ENCODE measurements at regions not wholly inside any gene's neighbourhood (a gene's known extent, or its start where the extent isn't known, plus 50 kb on each side); places are given as distances from the start of the nearest gene placed in this dataset.

GRCh38 chr7:81507221-81507620 lies 262.6 kb downstream of the HGF start (continued):
- TF ChIP-seq, protein P1, sequence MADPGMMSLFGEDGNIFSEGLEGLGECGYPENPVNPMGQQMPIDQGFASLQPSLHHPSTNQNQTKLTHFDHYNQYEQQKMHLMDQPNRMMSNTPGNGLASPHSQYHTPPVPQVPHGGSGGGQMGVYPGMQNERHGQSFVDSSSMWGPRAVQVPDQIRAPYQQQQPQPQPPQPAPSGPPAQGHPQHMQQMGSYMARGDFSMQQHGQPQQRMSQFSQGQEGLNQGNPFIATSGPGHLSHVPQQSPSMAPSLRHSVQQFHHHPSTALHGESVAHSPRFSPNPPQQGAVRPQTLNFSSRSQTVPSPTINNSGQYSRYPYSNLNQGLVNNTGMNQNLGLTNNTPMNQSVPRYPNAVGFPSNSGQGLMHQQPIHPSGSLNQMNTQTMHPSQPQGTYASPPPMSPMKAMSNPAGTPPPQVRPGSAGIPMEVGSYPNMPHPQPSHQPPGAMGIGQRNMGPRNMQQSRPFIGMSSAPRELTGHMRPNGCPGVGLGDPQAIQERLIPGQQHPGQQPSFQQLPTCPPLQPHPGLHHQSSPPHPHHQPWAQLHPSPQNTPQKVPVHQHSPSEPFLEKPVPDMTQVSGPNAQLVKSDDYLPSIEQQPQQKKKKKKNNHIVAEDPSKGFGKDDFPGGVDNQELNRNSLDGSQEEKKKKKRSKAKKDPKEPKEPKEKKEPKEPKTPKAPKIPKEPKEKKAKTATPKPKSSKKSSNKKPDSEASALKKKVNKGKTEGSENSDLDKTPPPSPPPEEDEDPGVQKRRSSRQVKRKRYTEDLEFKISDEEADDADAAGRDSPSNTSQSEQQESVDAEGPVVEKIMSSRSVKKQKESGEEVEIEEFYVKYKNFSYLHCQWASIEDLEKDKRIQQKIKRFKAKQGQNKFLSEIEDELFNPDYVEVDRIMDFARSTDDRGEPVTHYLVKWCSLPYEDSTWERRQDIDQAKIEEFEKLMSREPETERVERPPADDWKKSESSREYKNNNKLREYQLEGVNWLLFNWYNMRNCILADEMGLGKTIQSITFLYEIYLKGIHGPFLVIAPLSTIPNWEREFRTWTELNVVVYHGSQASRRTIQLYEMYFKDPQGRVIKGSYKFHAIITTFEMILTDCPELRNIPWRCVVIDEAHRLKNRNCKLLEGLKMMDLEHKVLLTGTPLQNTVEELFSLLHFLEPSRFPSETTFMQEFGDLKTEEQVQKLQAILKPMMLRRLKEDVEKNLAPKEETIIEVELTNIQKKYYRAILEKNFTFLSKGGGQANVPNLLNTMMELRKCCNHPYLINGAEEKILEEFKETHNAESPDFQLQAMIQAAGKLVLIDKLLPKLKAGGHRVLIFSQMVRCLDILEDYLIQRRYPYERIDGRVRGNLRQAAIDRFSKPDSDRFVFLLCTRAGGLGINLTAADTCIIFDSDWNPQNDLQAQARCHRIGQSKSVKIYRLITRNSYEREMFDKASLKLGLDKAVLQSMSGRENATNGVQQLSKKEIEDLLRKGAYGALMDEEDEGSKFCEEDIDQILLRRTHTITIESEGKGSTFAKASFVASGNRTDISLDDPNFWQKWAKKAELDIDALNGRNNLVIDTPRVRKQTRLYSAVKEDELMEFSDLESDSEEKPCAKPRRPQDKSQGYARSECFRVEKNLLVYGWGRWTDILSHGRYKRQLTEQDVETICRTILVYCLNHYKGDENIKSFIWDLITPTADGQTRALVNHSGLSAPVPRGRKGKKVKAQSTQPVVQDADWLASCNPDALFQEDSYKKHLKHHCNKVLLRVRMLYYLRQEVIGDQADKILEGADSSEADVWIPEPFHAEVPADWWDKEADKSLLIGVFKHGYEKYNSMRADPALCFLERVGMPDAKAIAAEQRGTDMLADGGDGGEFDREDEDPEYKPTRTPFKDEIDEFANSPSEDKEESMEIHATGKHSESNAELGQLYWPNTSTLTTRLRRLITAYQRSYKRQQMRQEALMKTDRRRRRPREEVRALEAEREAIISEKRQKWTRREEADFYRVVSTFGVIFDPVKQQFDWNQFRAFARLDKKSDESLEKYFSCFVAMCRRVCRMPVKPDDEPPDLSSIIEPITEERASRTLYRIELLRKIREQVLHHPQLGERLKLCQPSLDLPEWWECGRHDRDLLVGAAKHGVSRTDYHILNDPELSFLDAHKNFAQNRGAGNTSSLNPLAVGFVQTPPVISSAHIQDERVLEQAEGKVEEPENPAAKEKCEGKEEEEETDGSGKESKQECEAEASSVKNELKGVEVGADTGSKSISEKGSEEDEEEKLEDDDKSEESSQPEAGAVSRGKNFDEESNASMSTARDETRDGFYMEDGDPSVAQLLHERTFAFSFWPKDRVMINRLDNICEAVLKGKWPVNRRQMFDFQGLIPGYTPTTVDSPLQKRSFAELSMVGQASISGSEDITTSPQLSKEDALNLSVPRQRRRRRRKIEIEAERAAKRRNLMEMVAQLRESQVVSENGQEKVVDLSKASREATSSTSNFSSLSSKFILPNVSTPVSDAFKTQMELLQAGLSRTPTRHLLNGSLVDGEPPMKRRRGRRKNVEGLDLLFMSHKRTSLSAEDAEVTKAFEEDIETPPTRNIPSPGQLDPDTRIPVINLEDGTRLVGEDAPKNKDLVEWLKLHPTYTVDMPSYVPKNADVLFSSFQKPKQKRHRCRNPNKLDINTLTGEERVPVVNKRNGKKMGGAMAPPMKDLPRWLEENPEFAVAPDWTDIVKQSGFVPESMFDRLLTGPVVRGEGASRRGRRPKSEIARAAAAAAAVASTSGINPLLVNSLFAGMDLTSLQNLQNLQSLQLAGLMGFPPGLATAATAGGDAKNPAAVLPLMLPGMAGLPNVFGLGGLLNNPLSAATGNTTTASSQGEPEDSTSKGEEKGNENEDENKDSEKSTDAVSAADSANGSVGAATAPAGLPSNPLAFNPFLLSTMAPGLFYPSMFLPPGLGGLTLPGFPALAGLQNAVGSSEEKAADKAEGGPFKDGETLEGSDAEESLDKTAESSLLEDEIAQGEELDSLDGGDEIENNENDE (IDR thresholded peaks at IDR 0.05; ENCODE audit: insufficient replicate concordance, low read length): no peak
- TF ChIP-seq, protein P2, sequence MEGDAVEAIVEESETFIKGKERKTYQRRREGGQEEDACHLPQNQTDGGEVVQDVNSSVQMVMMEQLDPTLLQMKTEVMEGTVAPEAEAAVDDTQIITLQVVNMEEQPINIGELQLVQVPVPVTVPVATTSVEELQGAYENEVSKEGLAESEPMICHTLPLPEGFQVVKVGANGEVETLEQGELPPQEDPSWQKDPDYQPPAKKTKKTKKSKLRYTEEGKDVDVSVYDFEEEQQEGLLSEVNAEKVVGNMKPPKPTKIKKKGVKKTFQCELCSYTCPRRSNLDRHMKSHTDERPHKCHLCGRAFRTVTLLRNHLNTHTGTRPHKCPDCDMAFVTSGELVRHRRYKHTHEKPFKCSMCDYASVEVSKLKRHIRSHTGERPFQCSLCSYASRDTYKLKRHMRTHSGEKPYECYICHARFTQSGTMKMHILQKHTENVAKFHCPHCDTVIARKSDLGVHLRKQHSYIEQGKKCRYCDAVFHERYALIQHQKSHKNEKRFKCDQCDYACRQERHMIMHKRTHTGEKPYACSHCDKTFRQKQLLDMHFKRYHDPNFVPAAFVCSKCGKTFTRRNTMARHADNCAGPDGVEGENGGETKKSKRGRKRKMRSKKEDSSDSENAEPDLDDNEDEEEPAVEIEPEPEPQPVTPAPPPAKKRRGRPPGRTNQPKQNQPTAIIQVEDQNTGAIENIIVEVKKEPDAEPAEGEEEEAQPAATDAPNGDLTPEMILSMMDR (IDR thresholded peaks at IDR 0.05; ENCODE audit: control extremely low read depth in 1 of 3, insufficient read depth in 1 of 3, low read depth in 1 of 3, low read length in 3 of 3): no peak
- no peak for TF ChIP-seq SIN3A (conservative IDR thresholded peaks at IDR 0.05 in 1 of 2, IDR thresholded peaks at IDR 0.05 in 1 of 2; ENCODE audit: low read depth in 1 of 2, low read length in 2 of 2)
- no peak for TF ChIP-seq SAP30 (IDR thresholded peaks at IDR 0.05; ENCODE audit: insufficient read depth, insufficient replicate concordance, low read length)
- TF ChIP-seq HDAC6 (IDR thresholded peaks at IDR 0.05; ENCODE audit: low read depth, low read length): no peak
